ENCODE measurements at regions not wholly inside any gene's neighbourhood (a gene's known extent, or its start where the extent isn't known, plus 50 kb on each side); places are given as distances from the start of the nearest gene placed in this dataset.

- no peak for TF ChIP-seq CTCF (IDR thresholded peaks at IDR 0.05; ENCODE audit: insufficient read depth, low read length)
- TF ChIP-seq REST (IDR thresholded peaks at IDR 0.05; ENCODE audit: insufficient replicate concordance, low read depth): no peak
- no peak for TF ChIP-seq POLR2AphosphoS5 (IDR thresholded peaks at IDR 0.05; ENCODE audit: low read depth)
- no peak for TF ChIP-seq GABPA (IDR thresholded peaks at IDR 0.05; ENCODE audit: low read depth)
- no peak for TF ChIP-seq SPI1 (IDR thresholded peaks at IDR 0.05; ENCODE audit: borderline replicate concordance, low read depth)
Observed at GRCh38 chr19:30817197-30817596, 445.0 kb downstream of the ZNF536 start.
